A673 (cell line): ENCODE measurements at regions not wholly inside any gene's neighbourhood (a gene's known extent, or its start where the extent isn't known, plus 50 kb on each side); places are given as distances from the start of the nearest gene placed in this dataset.

ENCODE experiments used
- BruUV-seq: library from RNA; stranded (reverse); fragments of 400-500 nt; replicated peaks from 2 replicates; lab custom pipeline; 2021; lab: Mats Ljungman, UMichigan
- CTCF ChIA-PET: fragments of 300-600 bp; sonication (Branson Sonifier 250); formaldehyde crosslinking; loops from one replicate; lab custom pipeline; 2022; ENCODE audit warnings: antibody characterized with exemption; lab: Charles Lee
- POLR2A ChIA-PET: fragments of 300-600 bp; sonication (Branson Sonifier 250); formaldehyde crosslinking; loops from one replicate; lab custom pipeline; 2022; ENCODE audit warnings: antibody characterized with exemption; ENCODE audit not compliant: low non-redundant PET; lab: Charles Lee
- DNase-seq: peaks from one replicate; pipeline ENCODE4 v3.0.0-alpha.2; 2015; ENCODE audit warnings: low spot score
- H3K27ac ChIP-seq: fragments of 200-600 bp; sonication (generic); 2 replicates; pipeline ENCODE4 v1.5.1; 2016; ENCODE audit warnings: mixed run types, low read depth, mild to moderate bottlenecking, mixed read lengths, antibody characterized with exemption, low read length; ENCODE audit not compliant: poor library complexity, severe bottlenecking
- H3K27me3 ChIP-seq: fragments of 200-600 bp; sonication (generic); replicated peaks from 2 replicates; pipeline ENCODE4 v1.6.1; 2017; ENCODE audit warnings: mixed run types, low read depth, mild to moderate bottlenecking, mixed read lengths, antibody characterized with exemption, low read length; ENCODE audit not compliant: insufficient read depth, poor library complexity
- H3K36me3 ChIP-seq: fragments of 200-600 bp; sonication (generic); 2 replicates; pipeline ENCODE4 v1.6.1; 2016; ENCODE audit warnings: mixed run types, mild to moderate bottlenecking, mixed read lengths, antibody characterized with exemption, low read length; ENCODE audit not compliant: insufficient read depth, poor library complexity, severe bottlenecking
- H3K4me1 ChIP-seq: fragments of 200-600 bp; sonication (generic); 2 replicates; pipeline ENCODE4 v1.6.1; 2017; ENCODE audit warnings: mixed run types, mild to moderate bottlenecking, mixed read lengths, antibody characterized with exemption, low read length; ENCODE audit not compliant: insufficient read depth, poor library complexity, severe bottlenecking
- H3K4me3 ChIP-seq: fragments of 200-600 bp; sonication (generic); 2 replicates; pipeline ENCODE4 v1.5.1; 2016; ENCODE audit warnings: low read depth, mixed run types, mild to moderate bottlenecking, mixed read lengths, low read length; ENCODE audit not compliant: poor library complexity, severe bottlenecking
- H3K9me3 ChIP-seq: fragments of 200-600 bp; sonication (generic); 2 replicates; pipeline ENCODE4 v1.6.1; 2016; ENCODE audit warnings: mixed run types, low read depth, mild to moderate bottlenecking, mixed read lengths, antibody characterized with exemption, low read length; ENCODE audit not compliant: poor library complexity, severe bottlenecking
- CTCF ChIP-seq: fragments of 300-800, 200-600 bp; sonication (generic); conservative IDR thresholded peaks from 2 replicates; pipeline ENCODE4 v1.5.1; 2017; ENCODE audit warnings: low read depth, mild to moderate bottlenecking, antibody characterized with exemption, low read length, moderate library complexity, mixed read lengths
- EZH2 ChIP-seq: fragments of 200-600 bp; sonication (generic); IDR thresholded peaks from 2 replicates; pipeline ENCODE4 v1.6.1; 2017; ENCODE audit warnings: borderline replicate concordance, low read depth, mild to moderate bottlenecking, mixed read lengths, antibody characterized with exemption, low read length; ENCODE audit not compliant: poor library complexity, severe bottlenecking
- intact Hi-C: fragments of 100-400 bp; cut with micrococcal nuclease; formaldehyde crosslinking; loops from one replicate; pipeline ENCODE4 v1.10.0; 2022; ENCODE audit not compliant: unreplicated experiment

GRCh38 chr5:165569551-165569950 is 2064.1 kb downstream of the MAT2B start:
- no TSS peak for BruUV-seq
- TF ChIP-seq EZH2 = no peak
- TF ChIP-seq CTCF = no peak
- no peak for DNase-seq
- no peak overlapping the region for H3K4me3 ChIP-seq
- no peaks in the 10 kb centered on the region for H3K4me1 ChIP-seq
- no peaks in the 10 kb centered on the region for H3K36me3 ChIP-seq
- no peak overlapping the region for H3K27ac ChIP-seq
- POLR2A ChIA-PET = no interaction called here
- H3K27me3 ChIP-seq = no peaks in the 10 kb centered on the region
- intact Hi-C loops = no loop called here
- no peaks in the 10 kb centered on the region for H3K9me3 ChIP-seq
- CTCF ChIA-PET = no interaction called here

- Histone ChIP-seq H3K27me3 (no peaks in the 10 kb centered on the region), H3K9me3 (no peaks in the 10 kb centered on the region), H3K4me3 (no peak overlapping the region), H3K27ac (no peak overlapping the region), H3K4me1 (no peaks in the 10 kb centered on the region), H3K36me3 (no peaks in the 10 kb centered on the region)
- BruUV-seq = no TSS peak
- TF ChIP-seq EZH2 = no peak
- TF ChIP-seq CTCF = no peak
- ChIA-PET CTCF (no interaction called here), POLR2A (no interaction called here)
- no peak for DNase-seq
- intact Hi-C loops = no loop called here
Observed at GRCh38 chr5:165573445-165573844, 2068.0 kb downstream of the MAT2B start.

GRCh38 chr5:165574100-165574499 is 2068.7 kb downstream of the MAT2B start:
- CTCF ChIA-PET = no interaction called here
- no peak for TF ChIP-seq CTCF
- TF ChIP-seq EZH2 = no peak
- no peak overlapping the region for H3K27ac ChIP-seq
- H3K4me1 ChIP-seq = no peaks in the 10 kb centered on the region
- no peaks in the 10 kb centered on the region for H3K9me3 ChIP-seq
- H3K36me3 ChIP-seq = no peaks in the 10 kb centered on the region
- DNase-seq = no peak
- POLR2A ChIA-PET = no interaction called here
- no peak overlapping the region for H3K4me3 ChIP-seq
- H3K27me3 ChIP-seq = no peaks in the 10 kb centered on the region
- intact Hi-C loops = no loop called here
- no TSS peak for BruUV-seq
